GM19023 (cell line): ENCODE measurements at regions not wholly inside any gene's neighbourhood (a gene's known extent, or its start where the extent isn't known, plus 50 kb on each side); places are given as distances from the start of the nearest gene placed in this dataset.

ENCODE experiments used
- ATAC-seq: cut with Tn5 transposase; IDR thresholded peaks from one replicate; pipeline ENCODE4 v1.9.1; 2021; ENCODE audit warnings: mild to moderate bottlenecking, moderate library complexity; ENCODE audit not compliant: unreplicated experiment

- no peak for ATAC-seq
Measured at GRCh38 chr7:118013252-118014010, 140.2 kb upstream of the CTTNBP2 start.

- ATAC-seq, result no peak
Measured at GRCh38 chr7:118022546-118022945, 149.3 kb upstream of the CTTNBP2 start.

GRCh38 chr7:118026791-118027190 is 153.6 kb upstream of the CTTNBP2 start:
- no peak for ATAC-seq

- no peak for ATAC-seq
Measured at GRCh38 chr7:118028226-118028625, 155.0 kb upstream of the CTTNBP2 start.

GRCh38 chr7:118029826-118030422 is 154.0 kb upstream of the LSM8 start:
- no peak for ATAC-seq

- ATAC-seq, result no peak
Measured at GRCh38 chr7:118033273-118033672, 150.7 kb upstream of the LSM8 start.

- ATAC-seq, result no peak
Measured at GRCh38 chr7:118039963-118040489, 143.9 kb upstream of the LSM8 start.

- ATAC-seq, result peak; percentile 53
Measured at GRCh38 chr7:118040562-118040961, 143.4 kb upstream of the LSM8 start.

- ATAC-seq, result no peak
Measured at GRCh38 chr7:118041251-118041878, 142.6 kb upstream of the LSM8 start.

- ATAC-seq, result no peak
Measured at GRCh38 chr7:118045629-118046028, 138.3 kb upstream of the LSM8 start.

GRCh38 chr7:118046086-118046485 is 137.9 kb upstream of the LSM8 start:
- no peak for ATAC-seq

- ATAC-seq, result no peak
Measured at GRCh38 chr7:118046801-118047200, 137.2 kb upstream of the LSM8 start.

GRCh38 chr7:118052336-118052735 is 131.6 kb upstream of the LSM8 start:
- no peak for ATAC-seq

- no peak for ATAC-seq
Measured at GRCh38 chr7:118053353-118053752, 130.6 kb upstream of the LSM8 start.

GRCh38 chr7:118054529-118054928 is 129.4 kb upstream of the LSM8 start:
- no peak for ATAC-seq

GRCh38 chr7:118055647-118056046 is 128.3 kb upstream of the LSM8 start:
- no peak for ATAC-seq

GRCh38 chr7:118057404-118057803 is 126.6 kb upstream of the LSM8 start:
- no peak for ATAC-seq

- no peak for ATAC-seq
Measured at GRCh38 chr7:118059209-118059608, 124.8 kb upstream of the LSM8 start.

- no peak for ATAC-seq
Measured at GRCh38 chr7:118060692-118061091, 123.3 kb upstream of the LSM8 start.

- ATAC-seq, result no peak
Measured at GRCh38 chr7:118061386-118061785, 122.6 kb upstream of the LSM8 start.

- no peak for ATAC-seq
Measured at GRCh38 chr7:118072893-118073674, 110.9 kb upstream of the LSM8 start.
